K562 (cell line): ENCODE measurements at regions not wholly inside any gene's neighbourhood (a gene's known extent, or its start where the extent isn't known, plus 50 kb on each side); places are given as distances from the start of the nearest gene placed in this dataset.

Experiments
- ATAC-seq: fragments of 200-7000 bp; cut with Tn5 transposase; 3 replicates; pipeline ENCODE4 v1.9.1; 2020; ENCODE audit warnings: moderate library complexity
- BruUV-seq: library from RNA; stranded (reverse); fragments of 400-500 nt; replicated peaks from 2 replicates; lab custom pipeline; 2021; lab: Mats Ljungman, UMichigan
- CTCF ChIA-PET: fragments of 300-600 bp; formaldehyde crosslinking; extraction: SDS; loops from one replicate; lab custom pipeline; 2021; ENCODE audit warnings: low intra/inter-chr PET ratio; lab: Yijun Ruan, JAX
- POLR2A ChIA-PET: fragments of 300-600, 350-650 bp; sonication (Branson Sonifier 250); formaldehyde crosslinking; extraction: SDS; loops from one replicate; lab custom pipeline; 2021; ENCODE audit warnings: antibody characterized with exemption, inconsistent platforms; lab: Yijun Ruan, JAX
- DNase-seq, 4 experiments: peaks; one replicate each; pipeline versions ENCODE4 v3.0.0 to v3.0.0-alpha.2; 2011 to 2018; ENCODE audit warnings: low spot score in 3 of 4, mixed read lengths in 3 of 4; ENCODE audit errors: extremely low read depth in 1 of 4
- FAIRE-seq: peaks from 2 replicates; lab custom pipeline; 2011; peaks lifted over from hg19 to GRCh38; lab: Jason Lieb, UNC
- H2AFZ ChIP-seq: 2 replicates; pipeline ENCODE4 v1.6.0; 2011; ENCODE audit warnings: low read depth, low read length, control low read depth, inconsistent platforms
- H3K27ac ChIP-seq: fragments of 200-600 bp; 3 replicates; pipeline ENCODE4 v1.8.0; 2011; ENCODE audit warnings: low read depth, mild to moderate bottlenecking, control low read depth, inconsistent platforms, low read length, moderate library complexity, mixed read lengths; ENCODE audit errors: extremely low read depth
- H3K27me3 ChIP-seq, 2 experiments: fragments of 300-600 bp in 1 of 2; 2 replicates in 1 of 2; 3 replicates in 1 of 2; pipeline versions ENCODE4 v1.6.0 to v1.8.0; 2011; ENCODE audit warnings: inconsistent platforms in 2 of 2, low read length in 2 of 2, mild to moderate bottlenecking in 1 of 2, mixed read lengths in 1 of 2, moderate library complexity in 1 of 2; ENCODE audit not compliant: control insufficient read depth in 2 of 2, insufficient read depth in 2 of 2
- H3K36me3 ChIP-seq: fragments of 300-600 bp; 3 replicates; pipeline ENCODE4 v1.8.0; 2011; ENCODE audit warnings: mild to moderate bottlenecking, low read length, inconsistent platforms; ENCODE audit not compliant: control insufficient read depth, insufficient read depth
- H3K4me1 ChIP-seq, 2 experiments: fragments of 200-600 bp in 1 of 2; replicated peaks in 1 of 2; 2 replicates in 1 of 2; 3 replicates in 1 of 2; pipeline versions ENCODE4 v1.5.1 to v1.8.0; 2011; ENCODE audit warnings: inconsistent platforms in 2 of 2, low read length in 2 of 2, mild to moderate bottlenecking in 1 of 2, mixed read lengths in 1 of 2, moderate library complexity in 1 of 2; ENCODE audit not compliant: control insufficient read depth in 2 of 2, insufficient read depth in 2 of 2
- H3K4me2 ChIP-seq: 2 replicates; pipeline ENCODE4 v1.6.1; 2011; ENCODE audit warnings: low read length, control low read depth, inconsistent platforms, mixed read lengths; ENCODE audit not compliant: insufficient read depth
- H3K4me3 ChIP-seq: fragments of 200-600 bp; sonication (generic), shearing (Covaris generic); 2 replicates; pipeline ENCODE4 v1.5.1; 2016; ENCODE audit warnings: control low read depth, inconsistent platforms
- H3K79me2 ChIP-seq: fragments of 200-600 bp; 3 replicates; pipeline ENCODE4 v1.8.0; 2011; ENCODE audit warnings: low read length, inconsistent platforms; ENCODE audit not compliant: control insufficient read depth, insufficient read depth
- H3K9ac ChIP-seq, 2 experiments: 2 replicates each; pipeline versions ENCODE4 v1.6.0 to v1.6.1; 2011; ENCODE audit warnings: low read depth in 2 of 2, low read length in 2 of 2, control low read depth in 1 of 2, inconsistent platforms in 1 of 2, mild to moderate bottlenecking in 1 of 2, mixed read lengths in 1 of 2; ENCODE audit not compliant: insufficient read depth in 1 of 2
- H3K9me1 ChIP-seq: one replicate; pipeline ENCODE4 v1.6.0; 2011; ENCODE audit warnings: inconsistent platforms, mild to moderate bottlenecking, low read length, moderate library complexity; ENCODE audit not compliant: control insufficient read depth, insufficient read depth
- H3K9me3 ChIP-seq: replicated peaks from 2 replicates; pipeline ENCODE4 v1.5.1; 2011; ENCODE audit warnings: low read depth, low read length, inconsistent platforms; ENCODE audit not compliant: control insufficient read depth, insufficient read depth
- H4K20me1 ChIP-seq: replicated peaks from 2 replicates; pipeline ENCODE4 v1.6.1; 2011; ENCODE audit warnings: low read length, inconsistent platforms, mixed read lengths; ENCODE audit not compliant: control insufficient read depth, insufficient read depth
- HNRNPLL ChIP-seq: fragments of 200-400 bp; formaldehyde crosslinking; IDR thresholded peaks from 2 replicates; pipeline ENCODE4 v1.6.1; 2017; ENCODE audit warnings: low read length, low read depth, mild to moderate bottlenecking; ENCODE audit not compliant: poor library complexity, severe bottlenecking
- RFX1 ChIP-seq: fragments of 450-650 bp; IDR thresholded peaks from 2 replicates; pipeline ENCODE4 v1.6.1; 2016; ENCODE audit warnings: mild to moderate bottlenecking, moderate library complexity
- RUNX1 ChIP-seq: sonication (generic); IDR thresholded peaks from 2 replicates; pipeline ENCODE4 v1.6.1; 2016; ENCODE audit warnings: antibody characterized with exemption, low read depth
- WGBS: fragments of 100-300 bp; shearing (Covaris generic); methylation state at CpG from one replicate; pipeline ENCODE4 v1.1.6; 2016; ENCODE audit warnings: low coverage, mixed read lengths; ENCODE audit not compliant: insufficient coverage; ENCODE audit errors: missing lambda C conversion rate; 5-methylcytosine and 5-hydroxymethylcytosine counted together
- in situ Hi-C: fragments of 300-500 bp; cut with MboI; formaldehyde crosslinking; loops from 4 replicates; pipeline ENCODE4 v1.15.0; 2018; ENCODE audit warnings: inconsistent platforms, mixed read lengths
- intact Hi-C: fragments of 100-400 bp; cut with micrococcal nuclease; formaldehyde crosslinking; loops from 2 replicates; pipeline ENCODE4 v1.14.2; 2022
- TF ChIP-seq, protein P1 (sequence below): fragments of 200-800 bp; sonication (Bioruptor generic); IDR thresholded peaks from 2 replicates; pipeline ENCODE4 v1.6.1; 2017; ENCODE audit warnings: missing genetic modification characterization, missing compliant biosample characterization
- TF ChIP-seq, protein P2 (sequence below): fragments of 450-650 bp; formaldehyde crosslinking; IDR thresholded peaks from 2 replicates; pipeline ENCODE4 v1.4.0; 2020; ENCODE audit warnings: mild to moderate bottlenecking, mixed read lengths
- TF ChIP-seq, protein P3 (sequence below): IDR thresholded peaks from 3 replicates; pipeline ENCODE4 v1.6.1; 2011; ENCODE audit warnings: borderline replicate concordance, mild to moderate bottlenecking, moderate library complexity; ENCODE audit not compliant: insufficient read length; ENCODE audit errors: extremely low read depth
- TF ChIP-seq, protein P4 (sequence below): fragments of 250-450 bp; sonication (Bioruptor Pico); IDR thresholded peaks from 2 replicates; pipeline ENCODE4 v1.4.0; 2020; ENCODE audit warnings: borderline replicate concordance

DNA sequence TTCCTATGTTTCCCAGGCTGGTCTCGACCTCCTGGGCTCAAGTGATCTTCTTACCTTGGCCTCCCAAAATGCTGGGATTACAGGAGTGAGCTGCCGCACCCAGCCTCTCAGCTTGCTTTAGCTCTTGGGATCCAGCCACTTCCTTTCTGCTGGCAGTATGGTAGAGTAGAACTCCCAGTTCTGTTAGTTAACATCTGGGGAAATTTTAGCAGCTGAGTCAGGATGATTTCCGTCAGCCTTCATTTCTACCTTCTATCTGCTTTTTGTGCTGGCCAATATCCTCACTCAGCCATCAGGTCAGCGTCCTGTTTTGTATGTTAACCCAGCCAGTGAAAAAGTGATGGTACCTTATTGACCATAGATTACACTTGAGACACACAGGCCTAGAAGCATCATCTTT, 59.3 kb upstream of the GPC4 start:
- Histone ChIP-seq H3K27ac (no peak overlapping the region), H3K4me2 (no peak overlapping the region), H3K36me3 (no peaks in the 10 kb centered on the region), H3K9me1 (no peaks in the 10 kb centered on the region), H2AFZ (no peak overlapping the region), H3K79me2 (no peaks in the 10 kb centered on the region), H3K9me3 (no peaks in the 10 kb centered on the region), H4K20me1 (no peaks in the 10 kb centered on the region), H3K4me3 (no peak overlapping the region), H3K27me3 (no peaks in the 10 kb centered on the region), H3K4me1 (no peaks in the 10 kb centered on the region), H3K9ac (no peak overlapping the region)
- ATAC-seq: no peak
- ChIA-PET CTCF (interaction anchor here (0.6 kb wide), 1 partner anchor 321 kb away, joined by 3 read pairs; no protein-coding TSS in a partner anchor), POLR2A (no interaction called here)
- TF ChIP-seq RFX1: no peak
- no TSS peak for BruUV-seq
- FAIRE-seq: no peak
- WGBS: 0% methylated on average over 3 of the region's 4 CpGs
- in situ Hi-C loops: no loop called here
- intact Hi-C loops: no loop called here
- DNase-seq: no peak

DNA sequence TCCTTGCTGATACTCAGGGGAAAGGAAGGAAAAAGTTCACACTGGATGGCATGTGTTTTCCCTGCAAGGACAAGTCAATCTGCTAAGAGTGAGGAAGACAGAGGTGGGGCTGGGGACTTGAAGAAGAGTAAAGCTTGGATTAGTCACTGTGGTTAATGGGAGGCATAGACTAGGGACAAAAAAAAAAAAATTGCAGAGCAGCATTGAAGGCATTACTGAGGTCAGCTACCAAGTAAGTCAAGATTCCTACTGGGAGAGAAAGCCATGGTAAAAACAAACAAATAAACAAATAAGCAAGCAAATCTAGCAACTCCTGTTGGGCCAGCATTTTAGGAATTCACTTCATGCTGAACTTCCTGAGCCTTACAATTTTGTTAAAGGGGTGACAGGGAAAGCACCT, 58.2 kb upstream of the GPC4 start:
- no peak overlapping the region for H3K9ac ChIP-seq
- H3K27me3 ChIP-seq: no peaks in the 10 kb centered on the region
- CTCF ChIA-PET: no interaction called here
- intact Hi-C loops: no loop called here
- no peak overlapping the region for H2AFZ ChIP-seq
- POLR2A ChIA-PET: interaction anchor here (0.9 kb wide), 1 partner anchor 14 kb away, joined by 3 read pairs; no protein-coding TSS in a partner anchor
- H4K20me1 ChIP-seq: no peaks in the 10 kb centered on the region
- DNase-seq (no peak), FAIRE-seq (no peak), ATAC-seq (no peak)
- H3K9me1 ChIP-seq: no peaks in the 10 kb centered on the region
- no peaks in the 10 kb centered on the region for H3K9me3 ChIP-seq
- BruUV-seq: no TSS peak
- H3K4me3 ChIP-seq: no peak overlapping the region
- H3K36me3 ChIP-seq: no peaks in the 10 kb centered on the region
- in situ Hi-C loops: no loop called here
- no peak overlapping the region for H3K27ac ChIP-seq
- H3K4me1 ChIP-seq: no peaks in the 10 kb centered on the region
- no peak overlapping the region for H3K4me2 ChIP-seq
- no peaks in the 10 kb centered on the region for H3K79me2 ChIP-seq
- TF ChIP-seq, protein P1, sequence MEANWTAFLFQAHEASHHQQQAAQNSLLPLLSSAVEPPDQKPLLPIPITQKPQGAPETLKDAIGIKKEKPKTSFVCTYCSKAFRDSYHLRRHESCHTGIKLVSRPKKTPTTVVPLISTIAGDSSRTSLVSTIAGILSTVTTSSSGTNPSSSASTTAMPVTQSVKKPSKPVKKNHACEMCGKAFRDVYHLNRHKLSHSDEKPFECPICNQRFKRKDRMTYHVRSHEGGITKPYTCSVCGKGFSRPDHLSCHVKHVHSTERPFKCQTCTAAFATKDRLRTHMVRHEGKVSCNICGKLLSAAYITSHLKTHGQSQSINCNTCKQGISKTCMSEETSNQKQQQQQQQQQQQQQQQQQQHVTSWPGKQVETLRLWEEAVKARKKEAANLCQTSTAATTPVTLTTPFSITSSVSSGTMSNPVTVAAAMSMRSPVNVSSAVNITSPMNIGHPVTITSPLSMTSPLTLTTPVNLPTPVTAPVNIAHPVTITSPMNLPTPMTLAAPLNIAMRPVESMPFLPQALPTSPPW: no peak
- TF ChIP-seq, protein P2, sequence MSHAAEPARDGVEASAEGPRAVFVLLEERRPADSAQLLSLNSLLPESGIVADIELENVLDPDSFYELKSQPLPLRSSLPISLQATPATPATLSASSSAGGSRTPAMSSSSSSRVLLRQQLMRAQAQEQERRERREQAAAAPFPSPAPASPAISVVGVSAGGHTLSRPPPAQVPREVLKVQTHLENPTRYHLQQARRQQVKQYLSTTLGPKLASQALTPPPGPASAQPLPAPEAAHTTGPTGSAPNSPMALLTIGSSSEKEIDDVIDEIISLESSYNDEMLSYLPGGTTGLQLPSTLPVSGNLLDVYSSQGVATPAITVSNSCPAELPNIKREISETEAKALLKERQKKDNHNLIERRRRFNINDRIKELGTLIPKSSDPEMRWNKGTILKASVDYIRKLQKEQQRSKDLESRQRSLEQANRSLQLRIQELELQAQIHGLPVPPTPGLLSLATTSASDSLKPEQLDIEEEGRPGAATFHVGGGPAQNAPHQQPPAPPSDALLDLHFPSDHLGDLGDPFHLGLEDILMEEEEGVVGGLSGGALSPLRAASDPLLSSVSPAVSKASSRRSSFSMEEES (CRISPR knock-in tag): no peak
- TF ChIP-seq RUNX1: no peak
- TF ChIP-seq, protein P3, sequence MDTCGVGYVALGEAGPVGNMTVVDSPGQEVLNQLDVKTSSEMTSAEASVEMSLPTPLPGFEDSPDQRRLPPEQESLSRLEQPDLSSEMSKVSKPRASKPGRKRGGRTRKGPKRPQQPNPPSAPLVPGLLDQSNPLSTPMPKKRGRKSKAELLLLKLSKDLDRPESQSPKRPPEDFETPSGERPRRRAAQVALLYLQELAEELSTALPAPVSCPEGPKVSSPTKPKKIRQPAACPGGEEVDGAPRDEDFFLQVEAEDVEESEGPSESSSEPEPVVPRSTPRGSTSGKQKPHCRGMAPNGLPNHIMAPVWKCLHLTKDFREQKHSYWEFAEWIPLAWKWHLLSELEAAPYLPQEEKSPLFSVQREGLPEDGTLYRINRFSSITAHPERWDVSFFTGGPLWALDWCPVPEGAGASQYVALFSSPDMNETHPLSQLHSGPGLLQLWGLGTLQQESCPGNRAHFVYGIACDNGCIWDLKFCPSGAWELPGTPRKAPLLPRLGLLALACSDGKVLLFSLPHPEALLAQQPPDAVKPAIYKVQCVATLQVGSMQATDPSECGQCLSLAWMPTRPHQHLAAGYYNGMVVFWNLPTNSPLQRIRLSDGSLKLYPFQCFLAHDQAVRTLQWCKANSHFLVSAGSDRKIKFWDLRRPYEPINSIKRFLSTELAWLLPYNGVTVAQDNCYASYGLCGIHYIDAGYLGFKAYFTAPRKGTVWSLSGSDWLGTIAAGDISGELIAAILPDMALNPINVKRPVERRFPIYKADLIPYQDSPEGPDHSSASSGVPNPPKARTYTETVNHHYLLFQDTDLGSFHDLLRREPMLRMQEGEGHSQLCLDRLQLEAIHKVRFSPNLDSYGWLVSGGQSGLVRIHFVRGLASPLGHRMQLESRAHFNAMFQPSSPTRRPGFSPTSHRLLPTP: no peak
- TF ChIP-seq, protein P4, sequence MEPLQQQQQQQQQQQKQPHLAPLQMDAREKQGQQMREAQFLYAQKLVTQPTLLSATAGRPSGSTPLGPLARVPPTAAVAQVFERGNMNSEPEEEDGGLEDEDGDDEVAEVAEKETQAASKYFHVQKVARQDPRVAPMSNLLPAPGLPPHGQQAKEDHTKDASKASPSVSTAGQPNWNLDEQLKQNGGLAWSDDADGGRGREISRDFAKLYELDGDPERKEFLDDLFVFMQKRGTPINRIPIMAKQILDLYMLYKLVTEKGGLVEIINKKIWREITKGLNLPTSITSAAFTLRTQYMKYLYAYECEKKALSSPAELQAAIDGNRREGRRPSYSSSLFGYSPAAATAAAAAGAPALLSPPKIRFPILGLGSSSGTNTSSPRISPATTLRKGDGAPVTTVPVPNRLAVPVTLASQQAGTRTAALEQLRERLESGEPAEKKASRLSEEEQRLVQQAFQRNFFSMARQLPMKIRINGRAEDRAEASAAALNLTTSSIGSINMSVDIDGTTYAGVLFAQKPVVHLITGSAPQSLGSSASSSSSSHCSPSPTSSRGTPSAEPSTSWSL (CRISPR knock-in tag): no peak
- TF ChIP-seq HNRNPLL: no peak
